HG02870 (cell line): ENCODE measurements at regions not wholly inside any gene's neighbourhood (a gene's known extent, or its start where the extent isn't known, plus 50 kb on each side); places are given as distances from the start of the nearest gene placed in this dataset.
"Not testable (repeated sequence)": the region's sequence is repeated elsewhere in the genome, so short reads cannot be mapped to it uniquely, and the experiment has no call there.

Experiments
- ATAC-seq: cut with Tn5 transposase; IDR thresholded peaks from one replicate; pipeline ENCODE4 v1.9.1; 2021; ENCODE audit warnings: mild to moderate bottlenecking, moderate library complexity; ENCODE audit not compliant: unreplicated experiment

DNA sequence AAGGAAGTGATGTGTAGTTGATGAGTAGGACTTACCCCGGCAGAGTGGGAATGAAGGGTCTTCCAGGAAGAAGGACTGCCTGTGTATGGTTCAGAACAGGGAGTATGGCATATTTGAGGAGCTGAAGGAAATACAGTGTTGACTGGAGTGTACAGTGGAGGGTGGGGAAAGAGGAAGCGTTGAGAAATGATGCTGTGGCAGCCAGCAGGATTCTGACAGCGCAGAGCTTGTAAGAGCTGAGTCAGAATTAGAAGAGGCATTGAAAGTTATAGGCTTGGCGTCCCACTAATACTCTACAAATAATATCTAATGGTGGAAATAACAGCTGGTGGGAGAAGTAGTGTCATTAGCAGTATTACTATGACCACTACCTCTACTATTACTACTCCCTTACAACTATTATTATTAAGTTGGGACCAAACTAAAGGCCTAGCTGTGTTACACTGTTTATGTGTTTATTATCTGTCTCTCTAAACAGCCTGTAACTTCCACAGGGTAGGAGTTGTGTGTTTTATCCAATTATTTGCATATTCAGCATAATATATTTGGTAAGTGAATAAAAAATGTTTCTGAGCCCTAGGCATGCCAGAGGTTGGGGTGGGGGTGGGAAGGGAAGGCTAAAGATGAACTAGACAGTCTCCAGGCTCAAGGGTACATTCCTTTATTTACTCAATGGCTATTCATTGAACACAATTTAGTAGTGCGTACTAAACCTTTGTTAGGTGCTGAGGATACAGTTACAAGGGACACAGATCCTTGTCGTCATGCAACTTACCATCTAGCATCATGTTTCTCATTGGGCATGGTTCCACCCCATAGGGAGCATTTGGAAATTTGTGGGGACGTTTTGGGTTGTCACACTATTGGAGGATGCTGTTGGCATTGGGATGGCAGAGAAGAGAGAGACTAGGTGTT is 428.8 kb upstream of the ONECUT1 start:
- no peak for ATAC-seq

DNA sequence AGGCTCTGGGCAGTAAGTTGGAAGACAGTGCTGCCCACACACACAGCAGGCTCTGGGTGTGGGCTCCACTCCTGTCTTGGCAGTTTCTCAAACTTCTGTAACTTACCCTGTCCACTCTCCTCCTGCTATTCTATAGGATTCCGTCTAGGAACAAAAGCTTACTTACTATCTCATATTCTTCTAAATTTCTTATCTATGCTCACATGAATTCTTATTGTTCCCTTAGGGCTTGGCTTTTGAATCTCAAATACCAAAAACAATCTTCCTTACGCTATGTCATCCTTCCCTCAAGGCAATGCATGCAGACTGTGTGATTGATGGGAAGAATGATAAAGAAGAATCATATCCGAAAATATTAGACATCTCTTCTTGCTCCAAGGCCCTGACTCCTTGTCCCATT is 425.9 kb upstream of the ONECUT1 start:
- ATAC-seq, result no peak

DNA sequence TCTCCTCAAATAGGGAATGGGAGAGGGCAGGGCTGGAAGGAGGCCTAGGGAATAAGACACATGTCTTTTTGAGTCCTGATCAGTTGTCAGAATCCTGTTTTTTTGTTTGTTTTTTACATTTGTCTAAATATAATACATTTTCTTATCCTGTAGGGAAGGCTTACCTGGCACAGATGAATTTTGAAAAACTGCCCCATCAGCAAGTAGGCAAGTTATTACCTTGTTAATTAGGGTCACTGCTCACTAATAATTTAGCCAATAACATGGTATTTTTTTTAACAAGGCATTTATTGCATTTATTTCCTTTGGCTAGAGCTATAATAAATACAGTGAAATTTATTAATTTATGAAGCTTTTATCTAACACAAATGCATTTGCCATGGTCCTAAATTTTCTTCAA is 423.2 kb upstream of the ONECUT1 start:
- no peak for ATAC-seq

DNA sequence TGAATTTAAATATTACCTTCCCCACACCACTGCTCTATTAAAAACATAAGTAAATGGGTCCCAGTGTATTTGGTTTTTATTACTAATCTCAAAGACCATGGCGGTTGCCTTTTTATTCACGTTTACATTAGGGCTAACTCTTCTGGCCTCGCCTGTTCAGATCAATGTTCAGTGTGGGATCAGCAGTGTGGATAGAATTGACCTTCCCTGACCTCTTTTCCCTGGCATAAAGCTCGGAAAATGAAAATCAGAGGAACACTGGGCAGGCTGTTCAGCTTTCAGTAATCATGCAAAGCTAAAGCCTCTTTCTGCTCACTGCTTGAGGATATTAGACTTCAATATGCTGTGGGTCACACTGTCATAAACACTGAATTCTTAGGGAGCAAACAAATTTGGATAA is 422.6 kb upstream of the ONECUT1 start:
- no peak for ATAC-seq

DNA sequence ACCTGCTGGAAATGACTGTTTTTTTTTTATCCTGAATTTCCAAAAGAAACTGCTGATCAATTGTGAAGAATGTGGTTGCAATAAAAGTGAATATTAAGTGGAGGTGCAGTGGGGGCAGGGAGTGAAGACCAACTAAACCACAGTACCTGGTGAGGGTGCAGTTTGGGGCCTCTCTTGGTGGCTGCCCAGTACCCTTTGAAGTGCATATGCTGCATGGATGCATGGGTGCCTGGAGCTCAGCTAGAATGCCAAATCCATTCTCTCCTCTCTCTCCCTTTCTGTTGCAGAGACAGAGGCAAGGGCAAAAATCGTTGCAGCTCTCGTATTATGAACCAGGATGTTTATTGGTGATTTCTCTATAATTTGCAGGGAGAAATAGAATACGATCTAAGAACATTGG is 420.5 kb upstream of the ONECUT1 start:
- no peak for ATAC-seq

DNA sequence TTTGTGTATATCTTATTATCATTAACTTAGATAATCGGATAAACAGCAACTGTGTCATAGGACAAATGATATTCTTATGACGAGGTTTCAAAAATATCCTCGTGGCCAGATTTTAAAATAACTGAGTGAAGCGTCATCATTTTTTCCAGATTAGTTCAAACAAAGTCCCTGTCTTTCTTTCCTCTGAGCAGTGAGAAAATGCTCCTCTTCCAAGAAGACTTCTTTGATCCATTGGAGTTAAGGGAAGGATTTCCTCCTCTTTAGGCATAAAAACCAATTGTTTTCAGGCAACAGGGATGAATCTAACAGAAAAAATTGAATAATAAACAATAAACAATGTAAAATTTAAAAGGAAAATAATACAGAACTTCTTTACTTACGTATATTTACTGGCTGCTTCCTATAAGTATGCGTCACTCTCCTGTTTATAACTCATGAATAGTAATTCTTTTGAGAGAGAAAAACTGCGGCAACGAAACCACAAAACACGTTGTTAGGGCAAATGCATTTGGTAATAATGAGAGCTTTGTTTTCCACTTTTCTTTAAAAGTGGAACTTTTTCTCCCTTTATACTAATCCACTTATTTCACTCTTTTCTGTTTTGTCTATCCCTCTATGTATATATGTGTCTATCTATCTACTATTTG is 419.4 kb upstream of the ONECUT1 start:
- ATAC-seq, result no peak

DNA sequence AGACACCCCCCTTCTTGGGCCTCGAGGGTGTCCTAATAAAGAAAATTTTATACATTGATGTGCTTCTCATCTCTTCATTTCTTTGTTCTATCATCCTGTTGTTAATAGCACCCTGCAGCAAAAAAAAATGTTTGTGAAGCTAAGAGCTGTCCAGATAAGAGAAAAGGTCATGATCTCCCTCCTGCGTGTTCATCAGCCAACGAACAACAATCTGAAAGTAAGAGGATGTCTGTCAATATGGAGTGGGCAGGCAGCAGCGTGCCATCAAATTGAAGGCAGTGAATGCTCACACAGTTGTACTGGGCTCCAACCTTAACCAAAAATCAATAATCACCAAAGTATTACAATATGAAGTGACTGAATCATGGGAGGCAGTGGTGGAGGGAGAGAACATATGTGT is 418.6 kb upstream of the ONECUT1 start:
- ATAC-seq, result no peak

DNA sequence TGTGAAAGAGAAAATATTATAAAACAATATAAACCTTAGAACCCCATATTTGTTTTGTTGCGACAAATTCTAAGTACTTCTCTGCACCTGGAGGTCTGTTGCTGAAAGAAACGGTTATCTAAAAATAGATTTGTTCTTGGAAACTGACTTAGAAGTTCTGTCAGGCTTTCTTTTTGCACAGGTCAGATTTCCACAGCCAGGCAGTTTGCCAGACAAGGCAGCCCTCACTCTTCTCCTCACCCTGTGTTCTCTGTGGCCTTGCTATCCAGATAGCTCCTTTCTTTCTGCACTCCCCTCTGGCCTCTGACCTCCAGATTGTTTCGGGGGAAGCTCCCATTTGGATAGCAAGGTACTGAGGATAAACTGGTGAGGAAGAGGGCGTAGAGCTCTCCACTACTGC is 413.3 kb upstream of the ONECUT1 start:
- no peak for ATAC-seq

DNA sequence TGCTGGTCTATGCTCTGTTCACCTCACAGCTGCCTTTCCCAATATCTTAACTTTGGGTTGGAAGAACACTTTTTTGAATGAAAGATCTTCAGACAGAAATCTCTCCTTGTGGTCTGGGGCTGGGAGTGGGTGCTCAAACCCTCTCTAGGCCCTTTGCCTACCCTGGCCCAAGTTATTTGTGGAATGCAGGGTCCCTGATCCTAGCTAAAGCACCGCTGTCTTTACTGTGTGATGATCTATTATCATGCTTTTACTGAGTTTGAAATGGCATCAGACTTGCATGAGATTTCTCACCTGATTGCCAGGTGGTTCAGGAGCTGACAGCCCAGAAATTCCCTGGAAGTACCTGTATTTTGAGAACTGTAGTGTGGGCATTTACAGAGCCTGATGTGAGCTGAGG is 412.7 kb upstream of the ONECUT1 start:
- ATAC-seq, result no peak

DNA sequence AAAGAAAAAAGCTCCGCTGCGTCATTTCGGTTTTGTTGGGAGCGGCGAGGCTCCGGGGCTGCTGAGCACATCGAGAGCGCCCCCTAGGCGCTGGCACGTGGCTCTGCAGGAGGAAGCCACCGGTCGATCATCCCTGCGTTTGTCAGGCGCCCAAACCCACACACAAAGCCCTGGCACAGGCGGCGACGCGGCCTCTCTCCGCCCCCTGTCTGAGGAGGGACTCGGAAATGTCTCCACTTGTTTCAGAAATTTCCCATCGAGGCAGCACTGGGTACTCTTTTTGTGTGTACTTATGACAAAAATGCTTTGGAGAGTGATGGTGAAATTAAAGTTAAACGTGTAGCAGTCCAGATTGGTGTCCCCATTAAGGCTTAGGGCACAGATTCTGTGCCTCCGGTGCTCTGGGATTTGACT is 407.3 kb upstream of the ONECUT1 start:
- ATAC-seq, result peak; percentile 70

DNA sequence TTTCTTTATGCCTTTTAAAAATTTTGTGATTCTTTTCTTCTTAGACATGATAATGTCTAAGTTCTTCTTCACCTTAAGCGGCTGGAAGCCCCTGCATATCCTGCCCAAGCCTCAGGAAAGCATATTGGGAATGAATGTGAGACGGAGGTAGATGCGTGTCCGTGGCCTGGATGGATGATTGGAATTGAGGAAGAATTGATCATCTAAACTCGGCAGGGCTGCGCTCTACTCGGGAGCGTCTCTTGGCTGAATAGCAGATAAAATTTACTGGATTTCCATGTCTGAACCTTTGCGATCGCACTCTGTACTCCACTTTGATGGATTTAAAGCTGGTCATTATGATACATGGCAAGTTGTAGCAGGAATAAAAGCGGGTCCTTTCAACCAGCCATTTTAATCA is 406.7 kb upstream of the ONECUT1 start:
- ATAC-seq, result no peak

DNA sequence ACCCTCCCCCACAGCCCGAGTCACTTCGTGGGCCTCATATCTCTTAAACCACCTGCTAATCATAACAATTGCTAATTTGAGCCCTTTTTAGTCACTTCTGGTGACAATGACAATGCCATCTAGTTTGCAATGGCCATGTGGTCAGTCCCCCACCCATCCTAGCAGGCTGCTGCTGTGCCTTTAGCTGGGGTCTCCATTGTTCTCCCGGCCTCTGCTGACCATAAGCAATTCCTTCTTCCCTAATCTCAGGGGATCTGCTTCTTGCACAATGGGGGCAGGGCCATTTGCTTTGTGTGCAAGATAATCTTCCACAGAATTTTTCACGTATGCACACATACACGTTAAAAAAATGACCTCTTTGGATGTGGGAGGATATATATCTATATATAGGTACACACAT is 406.1 kb upstream of the ONECUT1 start:
- no peak for ATAC-seq

DNA sequence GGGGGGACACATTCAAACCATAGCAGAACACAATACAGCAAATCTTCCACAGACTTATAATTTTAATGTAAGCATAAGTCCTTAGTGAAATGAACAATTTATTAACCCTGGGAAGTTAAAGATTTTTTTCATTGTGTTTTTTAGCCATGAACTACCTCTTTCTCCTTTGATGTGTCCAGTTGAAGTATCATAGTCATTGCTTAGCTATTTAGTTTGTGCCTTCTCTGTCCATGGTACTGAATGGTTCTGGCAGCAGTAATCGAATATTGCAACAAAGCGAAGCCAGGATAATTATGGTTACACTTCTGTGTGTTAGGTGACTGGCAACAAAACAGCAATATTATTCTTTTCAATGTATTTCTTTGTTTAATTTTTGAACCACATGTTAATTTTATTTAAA is 403.0 kb upstream of the ONECUT1 start:
- ATAC-seq, result no peak

DNA sequence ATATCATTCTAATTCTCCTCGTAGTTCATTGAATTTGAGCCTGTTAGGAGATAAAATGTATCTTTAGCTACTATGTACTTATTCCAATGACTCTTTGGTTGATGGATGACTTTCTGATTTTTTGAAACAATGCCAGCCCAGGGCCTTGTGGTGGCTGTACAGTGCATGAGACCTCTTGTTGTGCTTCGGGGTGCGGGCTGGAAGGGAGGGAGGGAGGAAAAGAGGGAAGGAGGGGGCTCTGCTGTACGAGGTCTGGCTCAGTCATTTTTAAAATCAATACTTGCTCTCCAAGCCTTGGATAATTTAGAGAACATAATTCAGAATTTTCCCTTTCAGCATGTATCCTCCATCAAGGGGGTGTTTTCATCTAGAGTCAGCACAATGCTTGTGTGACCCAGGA is 399.7 kb upstream of the ONECUT1 start:
- ATAC-seq, result no peak

DNA sequence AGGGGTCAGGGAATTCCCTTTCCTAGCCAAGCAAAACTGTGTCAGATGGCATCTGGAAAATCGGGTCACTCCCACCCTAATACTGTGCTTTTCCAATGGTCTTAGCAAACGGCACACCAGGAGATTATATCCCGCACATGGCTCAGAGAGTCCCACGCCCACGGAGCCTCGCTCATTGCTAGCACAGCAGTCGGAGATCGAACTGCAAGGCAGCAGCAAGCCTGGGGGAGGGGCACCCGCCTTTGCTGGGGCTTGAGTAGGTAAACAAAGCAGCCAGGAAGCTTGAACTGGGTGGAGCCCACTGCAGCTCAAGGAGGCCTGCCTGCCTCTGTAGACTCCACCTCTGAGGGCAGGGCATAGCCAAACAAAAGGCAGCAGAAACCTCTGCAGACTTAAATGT is 393.3 kb upstream of the ONECUT1 start:
- ATAC-seq, result not testable (repeated sequence)

DNA sequence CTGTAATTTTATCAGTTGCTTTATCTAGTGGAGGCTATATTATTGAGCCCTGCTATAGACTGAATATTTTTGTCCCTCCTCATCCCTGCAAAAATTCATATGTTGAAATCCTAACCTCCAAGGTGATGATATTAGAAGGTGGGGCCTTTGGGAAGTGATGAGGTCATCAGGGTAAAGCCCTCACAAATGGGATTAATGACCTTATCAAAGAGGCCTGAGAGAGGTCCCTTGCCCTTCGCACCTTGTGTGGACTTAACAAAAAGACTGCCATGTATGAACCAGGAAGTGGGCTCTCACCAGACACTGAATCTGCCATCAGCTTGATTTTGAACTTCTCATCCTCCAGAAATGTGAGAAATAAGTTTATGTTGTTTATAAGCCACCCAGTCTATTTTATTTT is 381.4 kb upstream of the ONECUT1 start:
- no peak for ATAC-seq

DNA sequence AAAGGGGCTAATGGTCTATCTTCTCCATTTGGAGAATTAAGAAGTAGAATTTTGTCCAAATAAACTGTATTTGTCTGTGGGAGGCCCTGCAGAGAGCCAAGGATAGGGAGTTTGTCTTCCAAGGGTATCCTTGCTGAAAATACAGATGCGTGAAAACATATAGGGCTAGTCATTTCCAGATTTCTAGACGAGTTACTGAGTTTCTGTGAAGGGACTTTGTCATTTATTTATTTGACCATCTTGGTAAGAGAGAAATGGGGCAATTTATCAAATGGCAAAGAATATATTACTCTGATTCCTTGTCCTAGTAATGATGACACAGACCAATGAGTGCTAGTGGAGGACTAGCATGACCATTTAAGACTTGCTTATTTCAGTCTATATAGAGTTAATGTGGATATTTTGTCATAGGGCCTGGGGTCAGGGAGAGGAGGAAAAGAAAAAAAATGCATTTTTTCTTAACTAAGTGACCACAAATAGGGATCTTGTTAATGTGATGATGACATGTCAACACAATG is 376.6 kb upstream of the ONECUT1 start:
- no peak for ATAC-seq

DNA sequence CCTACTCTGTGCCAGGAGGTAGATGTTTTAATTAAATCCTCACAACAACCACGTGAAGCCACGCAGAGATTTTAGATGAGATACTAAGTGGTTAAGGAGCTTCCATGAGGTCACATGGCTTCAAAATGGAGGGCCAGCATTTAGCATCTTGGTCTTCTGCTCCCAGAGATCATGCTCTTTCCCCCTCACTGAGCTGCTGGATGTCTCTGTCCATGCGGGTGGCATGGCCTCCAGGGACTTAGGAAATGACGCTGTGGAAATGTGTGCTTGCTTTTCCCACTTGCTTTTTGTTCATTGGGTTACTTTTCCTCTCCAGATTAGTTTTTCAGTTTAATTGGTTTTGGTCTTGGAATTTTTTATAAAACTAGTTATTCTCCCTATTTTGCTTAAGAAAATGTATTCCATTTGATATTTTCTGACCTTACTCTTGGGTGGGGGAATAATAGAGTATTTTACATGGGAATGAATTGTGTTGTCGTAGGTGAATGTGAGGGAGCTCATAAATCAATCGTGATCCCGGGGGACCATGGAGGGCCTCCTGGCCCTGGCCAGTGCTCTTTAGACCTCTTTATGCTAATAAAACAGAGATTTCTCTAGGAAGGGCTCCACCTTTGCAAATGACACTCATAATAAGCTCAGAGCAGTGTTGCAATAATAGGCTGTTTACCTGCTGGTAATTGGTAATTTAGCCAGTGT is 376.0 kb upstream of the ONECUT1 start:
- no peak for ATAC-seq

DNA sequence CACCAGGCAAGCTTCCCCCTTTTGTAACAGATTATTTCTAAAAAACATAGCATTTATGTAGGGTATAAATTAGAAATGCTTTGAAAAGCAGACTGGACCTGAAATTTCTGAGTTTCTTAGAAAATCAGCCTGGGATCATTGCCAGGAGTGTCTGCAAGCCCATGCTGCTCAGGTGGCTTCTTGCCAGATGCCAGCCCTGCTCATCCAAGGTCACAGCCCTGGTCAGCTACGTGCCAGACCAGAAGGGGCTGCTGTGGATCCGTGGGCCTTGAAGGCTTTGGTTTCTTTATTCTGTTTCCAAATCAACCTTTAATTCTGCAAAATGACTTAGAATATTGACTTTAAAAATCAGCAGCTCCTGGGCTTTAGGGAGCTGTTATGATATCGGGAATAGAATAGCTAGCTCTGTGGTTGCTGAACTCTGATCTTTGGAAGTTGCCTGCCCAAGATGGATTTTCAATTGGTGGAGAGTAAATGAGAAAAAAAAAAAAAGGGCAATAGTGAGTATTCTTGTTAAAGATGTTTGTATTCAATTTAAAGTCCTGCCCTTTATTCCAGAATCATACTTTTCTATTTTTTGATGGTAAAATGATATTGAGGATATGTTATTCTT is 370.1 kb upstream of the ONECUT1 start:
- no peak for ATAC-seq

DNA sequence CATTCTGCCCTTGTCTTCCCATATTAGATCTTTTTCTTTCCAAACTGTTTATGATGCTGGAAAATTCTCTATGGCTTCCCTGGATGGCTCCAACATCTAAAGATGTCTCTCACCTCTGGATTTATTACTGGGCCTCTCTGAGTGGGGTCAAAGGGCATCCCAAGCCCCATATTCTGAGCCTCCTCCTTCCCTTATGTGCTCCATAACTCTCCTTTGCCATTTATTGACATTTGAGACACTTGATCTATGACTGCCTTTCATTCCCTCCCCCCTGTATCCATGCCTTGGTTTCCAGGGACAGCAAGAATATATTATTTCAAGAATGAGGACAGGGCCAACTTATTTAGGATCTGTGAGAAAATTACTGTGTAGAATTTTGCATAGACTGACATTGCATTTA is 369.3 kb upstream of the ONECUT1 start:
- no peak for ATAC-seq

DNA sequence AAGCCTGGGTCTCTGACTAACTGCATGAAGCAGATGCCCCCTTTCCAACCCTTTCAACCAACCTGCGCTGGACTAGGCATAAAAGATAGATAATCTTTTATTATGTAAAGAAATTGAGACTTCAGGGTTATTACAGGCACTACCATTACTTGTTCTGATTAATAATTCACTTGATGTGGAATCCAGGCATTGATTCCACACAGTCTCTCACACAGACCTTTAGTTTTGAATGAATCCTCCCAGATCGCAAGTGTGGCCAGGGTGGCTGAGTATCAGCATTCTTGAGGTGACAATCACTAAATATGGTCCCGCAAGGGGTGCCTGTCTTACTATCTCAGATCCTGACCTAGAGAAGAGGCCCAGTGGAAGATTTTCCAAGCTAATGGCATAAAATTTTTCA is 368.9 kb upstream of the ONECUT1 start:
- ATAC-seq, result no peak
